ENCODE measurements at regions not wholly inside any gene's neighbourhood (a gene's known extent, or its start where the extent isn't known, plus 50 kb on each side); places are given as distances from the start of the nearest gene placed in this dataset.

Small RNAs in the stretch of these regions (small RNA-seq; reads per million reads assigned to genes)
- gene CICP10 (0 reads per million in 6 experiments), gene SEPT14P2 (0 reads per million in 6 experiments)

Data from A549 (cell line).